ENCODE measurements at regions not wholly inside any gene's neighbourhood (a gene's known extent, or its start where the extent isn't known, plus 50 kb on each side); places are given as distances from the start of the nearest gene placed in this dataset.

- Histone ChIP-seq H3K18ac (ENCODE audit: insufficient read length, low read depth, low read length) (no peak overlapping the region), H3K27ac (ENCODE audit: insufficient read length, low read depth, low read length) (no peak overlapping the region), H3K79me2 (ENCODE audit: insufficient read depth, low read length) (no peaks in the 10 kb centered on the region), H3K4ac (ENCODE audit: low read depth, low read length) (no peak overlapping the region), H3T11ph (ENCODE audit: low read length) (no peak overlapping the region), H2BK20ac (ENCODE audit: low read depth, low read length, poor library complexity, severe bottlenecking) (no peak overlapping the region), H3K4me1 (ENCODE audit: insufficient read depth, low read length) (no peaks in the 10 kb centered on the region), H4K8ac (replicated peaks; ENCODE audit: insufficient read length, low read depth, low read length) (no peak overlapping the region), H2BK5ac (ENCODE audit: insufficient read length, low read length) (no peak overlapping the region), H3K27me3 (ENCODE audit: insufficient read depth, low read length) (no peaks in the 10 kb centered on the region), H3K4me2 (ENCODE audit: insufficient read depth, insufficient read length, low read length) (no peak overlapping the region), H2BK15ac (ENCODE audit: low read depth, low read length) (no peak overlapping the region), H4K91ac (ENCODE audit: insufficient read length, low read depth, low read length) (no peak overlapping the region), H2AFZ (ENCODE audit: low read length) (no peak overlapping the region), H3K56ac (ENCODE audit: insufficient read length, low read depth, low read length) (no peak overlapping the region), H3K79me1 (ENCODE audit: insufficient read depth, low read depth, low read length, poor library complexity, severe bottlenecking) (no peaks in the 10 kb centered on the region), H4K5ac (ENCODE audit: insufficient read length, low read depth, low read length) (no peak overlapping the region), H3K9ac (ENCODE audit: extremely low read depth, insufficient read length, low read length) (no peak overlapping the region), H2AK5ac (ENCODE audit: insufficient read length, low read length) (no peak overlapping the region), H3K14ac (ENCODE audit: insufficient read depth, low read length) (no peak overlapping the region), H3K9me3 (ENCODE audit: control insufficient read depth, low read depth, low read length) (no peaks in the 10 kb centered on the region), H4K20me1 (ENCODE audit: control insufficient read depth, insufficient read depth, insufficient read length) (no peaks in the 10 kb centered on the region), H2BK120ac (ENCODE audit: low read depth, low read length, poor library complexity, severe bottlenecking) (no peak overlapping the region), H2BK12ac (ENCODE audit: insufficient read length, low read depth, low read length) (no peak overlapping the region), H3K23ac (ENCODE audit: insufficient read length, low read depth, low read length) (no peak overlapping the region), H3K23me2 (ENCODE audit: insufficient read length, low read depth, low read length, poor library complexity, severe bottlenecking) (no peaks in the 10 kb centered on the region)
- H3K27me3 Mint-ChIP-seq (ENCODE audit: low read depth), result no peaks in the 10 kb centered on the region
- no peak overlapping the region for H3K27ac Mint-ChIP-seq
- H3K36me3 Mint-ChIP-seq (ENCODE audit: insufficient read depth in 1 of 3, low read depth in 3 of 3), result no peaks in the 10 kb centered on the region
- no peaks in the 10 kb centered on the region; a peak in 1 of 5 replicates for H3K9me3 Mint-ChIP-seq
- H3K4me1 Mint-ChIP-seq, result no peaks in the 10 kb centered on the region
- H3K4me3 Mint-ChIP-seq, result no peak overlapping the region
- DNase-seq, result no peak
- no peak for TF ChIP-seq CTCF (conservative IDR thresholded peaks at IDR 0.05)
These were observed 579.3 kb downstream of the TLR4 start for GRCh38 chr9:118283488-118283887.

Measured in H9 (cell line).